Naive thymus-derived CD8-positive, alpha-beta T cell (primary cell): ENCODE measurements at regions not wholly inside any gene's neighbourhood (a gene's known extent, or its start where the extent isn't known, plus 50 kb on each side); places are given as distances from the start of the nearest gene placed in this dataset.
"Not testable (repeated sequence)": the region's sequence is repeated elsewhere in the genome, so short reads cannot be mapped to it uniquely, and the experiment has no call there.

Source experiments
- ATAC-seq, 2 donors: fragments of 150-1000 bp; cut with Tn5 transposase in 1 of 2; sonication (Bioruptor Pico), chemical (Tn5 transposase) in 1 of 2; 1 replicate in 1 of 2; 2 replicates in 1 of 2; pipeline ENCODE4 v1.10.0; 2021; ENCODE audit warnings: mild to moderate bottlenecking in 2 of 2, moderate library complexity in 2 of 2
- POLR2A ChIA-PET: fragments of 350-600 bp; sonication (Branson Sonifier 250); formaldehyde crosslinking; loops from one replicate; lab custom pipeline; 2021; ENCODE audit warnings: antibody characterized with exemption; lab: Charles Lee
- DNase-seq, 10 donors: peaks; one replicate each; pipeline versions ENCODE4 v3.0.0 to v3.0.0-alpha.2; 2020 to 2022
- H3K27ac Mint-ChIP-seq, 10 donors: one replicate each; pipeline ENCODE4 v1.8.0; 2020 to 2022; ENCODE audit warnings: mild to moderate bottlenecking in 10 of 10, mixed read lengths in 10 of 10, moderate library complexity in 4 of 10, inconsistent platforms in 1 of 10
- H3K27me3 Mint-ChIP-seq, 5 donors: one replicate each; pipeline ENCODE4 v1.8.0; 2021 to 2022; ENCODE audit warnings: mixed read lengths in 5 of 5
- H3K36me3 Mint-ChIP-seq, 3 donors: one replicate each; pipeline ENCODE4 v1.8.0; 2020 to 2022; ENCODE audit warnings: mixed read lengths in 3 of 3, mild to moderate bottlenecking in 2 of 3, inconsistent platforms in 1 of 3
- H3K4me1 Mint-ChIP-seq, 4 donors: one replicate each; pipeline ENCODE4 v1.8.0; 2021 to 2022; ENCODE audit warnings: mixed read lengths in 4 of 4
- H3K4me3 Mint-ChIP-seq, 10 donors: one replicate each; pipeline ENCODE4 v1.8.0; 2020 to 2022; ENCODE audit warnings: mild to moderate bottlenecking in 10 of 10, mixed read lengths in 10 of 10, moderate library complexity in 6 of 10, inconsistent platforms in 1 of 10
- H3K9me3 Mint-ChIP-seq, 9 donors: one replicate each; pipeline ENCODE4 v1.8.0; 2020 to 2022; ENCODE audit warnings: mixed read lengths in 9 of 9, mild to moderate bottlenecking in 3 of 9, inconsistent platforms in 1 of 9, moderate library complexity in 1 of 9

DNA sequence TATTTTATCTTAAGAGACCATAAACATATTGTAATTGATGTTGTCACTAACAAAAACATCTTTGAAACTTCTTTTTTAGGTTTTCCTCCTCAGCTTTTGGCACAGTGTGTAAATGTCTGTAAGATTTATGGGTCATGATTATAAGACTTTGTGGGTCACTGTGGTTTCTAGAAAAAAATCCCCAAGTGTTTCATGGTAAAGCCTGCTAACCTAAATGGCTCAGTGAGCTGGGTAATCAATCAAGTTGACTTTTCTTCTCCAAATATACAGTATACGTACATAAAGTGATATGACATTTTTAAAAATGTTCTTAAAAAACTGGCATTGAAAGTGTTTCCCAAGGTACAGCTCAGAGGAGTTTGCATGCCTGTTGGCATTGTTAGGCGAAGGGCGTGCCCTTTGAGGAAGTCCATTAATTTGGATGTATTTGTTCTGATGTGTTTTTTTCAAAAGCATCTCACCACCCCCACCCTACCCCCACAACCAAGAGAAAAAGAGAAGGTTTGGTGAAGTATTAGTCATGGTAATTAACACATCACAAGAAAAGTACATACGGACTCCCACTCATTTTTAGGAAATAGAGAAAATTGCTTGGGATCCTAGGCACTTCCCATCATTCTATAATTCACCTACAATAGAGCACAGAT is 385.4 kb upstream of the LRRC3B start:
- Mint-ChIP-seq H3K4me1 (no peaks in the 10 kb centered on the region), H3K27me3 (no peaks in the 10 kb centered on the region), H3K9me3 (peaks cover 0 to 17% (median 4%) of the 10 kb centered on the region in 9 donors), H3K27ac (no peak overlapping the region), H3K36me3 (no peaks in the 10 kb centered on the region), H3K4me3 (no peak overlapping the region)
- POLR2A ChIA-PET, result no interaction called here
- DNase-seq (no peak), ATAC-seq (no peak)

DNA sequence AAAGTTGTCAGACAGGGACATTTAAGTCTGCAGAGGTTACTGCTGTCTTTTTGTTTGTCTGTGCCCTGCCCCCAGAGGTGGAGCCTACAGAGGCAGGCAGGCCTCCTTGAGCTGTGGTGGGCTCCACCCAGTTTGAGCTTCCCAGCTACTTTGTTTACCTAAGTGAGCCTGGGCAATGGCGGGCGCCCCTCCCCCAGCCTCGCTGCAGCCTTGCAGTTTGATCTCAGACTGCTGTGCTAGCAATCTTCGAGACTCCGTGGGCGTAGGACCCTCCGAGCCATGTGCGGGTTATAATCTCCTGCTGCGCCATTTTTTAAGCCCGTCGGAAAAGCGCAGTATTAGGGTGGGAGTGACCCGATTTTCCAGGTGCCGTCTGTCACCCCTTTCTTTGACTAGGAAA is 378.0 kb upstream of the LRRC3B start:
- H3K27me3 Mint-ChIP-seq, H3K27ac Mint-ChIP-seq, POLR2A ChIA-PET, ATAC-seq, DNase-seq, H3K4me3 Mint-ChIP-seq, H3K36me3 Mint-ChIP-seq, H3K4me1 Mint-ChIP-seq: not testable (repeated sequence)
- peaks cover 0 to 14% (median 3%) of the 10 kb centered on the region in 9 donors for H3K9me3 Mint-ChIP-seq

- no peak overlapping the region for H3K4me3 Mint-ChIP-seq
- DNase-seq (no peak), ATAC-seq (no peak)
- no peak overlapping the region for H3K27ac Mint-ChIP-seq
- H3K36me3 Mint-ChIP-seq, result no peaks in the 10 kb centered on the region
- peaks cover 0 to 14% (median 3%) of the 10 kb centered on the region in 9 donors for H3K9me3 Mint-ChIP-seq
- no peaks in the 10 kb centered on the region for H3K4me1 Mint-ChIP-seq
- POLR2A ChIA-PET, result no interaction called here
- H3K27me3 Mint-ChIP-seq, result no peaks in the 10 kb centered on the region
Measured at GRCh38 chr3:26245236-26245635, 377.3 kb upstream of the LRRC3B start.

GRCh38 chr3:26246901-26247300 is 375.7 kb upstream of the LRRC3B start:
- H3K36me3 Mint-ChIP-seq, result no peaks in the 10 kb centered on the region
- H3K4me1 Mint-ChIP-seq, result no peaks in the 10 kb centered on the region
- H3K4me3 Mint-ChIP-seq, result no peak overlapping the region
- H3K27me3 Mint-ChIP-seq, result no peaks in the 10 kb centered on the region
- POLR2A ChIA-PET, result no interaction called here
- peaks cover 0 to 10% (median 4%) of the 10 kb centered on the region in 9 donors for H3K9me3 Mint-ChIP-seq
- ATAC-seq (no peak), DNase-seq (no peak)
- H3K27ac Mint-ChIP-seq, result no peak overlapping the region

GRCh38 chr3:26247712-26248111 is 374.9 kb upstream of the LRRC3B start:
- ATAC-seq (no peak), DNase-seq (no peak)
- POLR2A ChIA-PET, result no interaction called here
- Mint-ChIP-seq H3K9me3 (peaks cover 0 to 6% (median 3%) of the 10 kb centered on the region in 9 donors), H3K27ac (no peak overlapping the region), H3K4me3 (no peak overlapping the region), H3K27me3 (no peaks in the 10 kb centered on the region), H3K36me3 (no peaks in the 10 kb centered on the region), H3K4me1 (no peaks in the 10 kb centered on the region)

DNA sequence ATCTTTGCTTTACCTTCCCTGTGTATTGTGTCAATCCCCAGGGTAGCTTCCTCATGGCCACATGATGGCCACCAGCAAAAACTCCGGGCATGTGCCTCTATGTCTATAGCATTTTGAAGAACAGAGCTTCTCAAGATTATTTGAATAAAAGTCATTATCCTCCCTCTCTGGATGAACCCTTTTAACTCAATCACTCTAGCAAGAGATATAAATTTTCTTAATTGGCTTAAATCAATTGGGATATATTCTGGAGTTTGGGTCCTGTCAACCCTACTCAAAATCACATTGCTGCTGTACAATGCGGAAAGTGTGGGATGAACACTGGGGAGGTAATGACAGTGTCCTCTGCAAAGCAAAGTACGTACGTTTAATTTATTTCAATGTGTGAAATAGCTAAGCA is 370.6 kb upstream of the LRRC3B start:
- Mint-ChIP-seq H3K9me3 (peaks cover 0 to 9% (median 0%) of the 10 kb centered on the region in 9 donors), H3K27me3 (peaks cover 0 to 3% (median 0%) of the 10 kb centered on the region in 5 donors), H3K4me1 (no peaks in the 10 kb centered on the region), H3K27ac (no peak overlapping the region), H3K4me3 (no peak overlapping the region), H3K36me3 (no peaks in the 10 kb centered on the region)
- DNase-seq (no peak), ATAC-seq (no peak)
- POLR2A ChIA-PET, result no interaction called here

DNA sequence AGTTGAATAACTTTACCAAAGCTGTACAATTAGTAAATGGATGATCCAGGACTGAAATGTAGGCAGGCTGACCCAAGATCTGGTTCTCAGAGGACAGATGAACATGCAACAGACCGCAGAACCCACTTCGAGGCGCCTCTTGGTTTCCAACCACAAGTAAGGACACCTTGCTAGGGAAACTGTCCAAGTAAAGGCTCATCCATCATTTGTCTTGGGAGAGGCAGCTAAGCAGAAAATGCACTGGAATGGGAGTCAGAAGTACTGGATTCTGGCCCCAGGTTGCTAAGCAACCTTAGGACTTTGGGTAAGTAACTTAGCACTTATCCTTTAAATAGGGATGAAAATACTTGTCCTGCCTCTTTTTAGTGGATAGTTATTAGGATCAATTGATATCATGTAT is 366.3 kb upstream of the LRRC3B start:
- Mint-ChIP-seq H3K27me3 (peaks cover 0 to 3% (median 0%) of the 10 kb centered on the region in 5 donors), H3K27ac (no peak overlapping the region), H3K9me3 (peaks cover 0 to 7% (median 1%) of the 10 kb centered on the region in 9 donors), H3K4me1 (no peaks in the 10 kb centered on the region), H3K36me3 (no peaks in the 10 kb centered on the region), H3K4me3 (no peak overlapping the region)
- ATAC-seq (no peak), DNase-seq (no peak)
- POLR2A ChIA-PET, result no interaction called here

GRCh38 chr3:26259176-26259575 is 363.4 kb upstream of the LRRC3B start:
- no peak for DNase-seq
- Mint-ChIP-seq H3K9me3 (peaks cover 0 to 13% (median 4%) of the 10 kb centered on the region in 9 donors), H3K27me3 (peaks cover 0 to 3% (median 0%) of the 10 kb centered on the region in 5 donors), H3K4me1 (no peaks in the 10 kb centered on the region), H3K27ac (no peak overlapping the region), H3K4me3 (no peak overlapping the region), H3K36me3 (no peaks in the 10 kb centered on the region)
- POLR2A ChIA-PET, result no interaction called here
- no peak for ATAC-seq

- no peak overlapping the region for H3K4me3 Mint-ChIP-seq
- H3K27ac Mint-ChIP-seq, result no peak overlapping the region
- ATAC-seq, result no peak
- H3K9me3 Mint-ChIP-seq, result peaks cover 0 to 13% (median 4%) of the 10 kb centered on the region in 9 donors
- POLR2A ChIA-PET, result no interaction called here
- no peak for DNase-seq
- no peaks in the 10 kb centered on the region for H3K36me3 Mint-ChIP-seq
- no peaks in the 10 kb centered on the region for H3K4me1 Mint-ChIP-seq
- peaks cover 0 to 2% (median 0%) of the 10 kb centered on the region in 5 donors for H3K27me3 Mint-ChIP-seq
Measured at GRCh38 chr3:26260139-26260538, 362.4 kb upstream of the LRRC3B start.

DNA sequence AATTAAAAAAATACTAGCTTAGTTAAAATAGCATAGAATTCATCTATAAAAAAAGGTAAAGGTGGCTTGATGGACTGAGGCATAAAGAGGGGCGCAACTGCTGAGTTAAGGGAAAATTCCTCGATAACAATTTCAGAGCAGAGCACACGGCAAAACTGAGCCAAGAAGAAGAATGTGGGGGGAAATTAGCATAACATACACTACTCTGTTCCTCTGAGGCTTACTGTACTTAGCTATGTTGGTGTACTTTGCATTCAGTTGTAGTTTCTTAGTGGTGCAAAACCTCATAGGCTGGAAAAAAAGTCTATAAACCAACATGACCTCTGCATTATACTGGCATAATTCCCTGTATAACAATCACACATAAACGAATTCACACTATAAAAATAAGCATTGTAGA is 357.9 kb upstream of the LRRC3B start:
- Mint-ChIP-seq H3K4me3 (no peak overlapping the region), H3K27ac (no peak overlapping the region), H3K4me1 (no peaks in the 10 kb centered on the region), H3K9me3 (peaks cover 0 to 13% (median 2%) of the 10 kb centered on the region in 9 donors), H3K27me3 (no peaks in the 10 kb centered on the region), H3K36me3 (no peaks in the 10 kb centered on the region)
- POLR2A ChIA-PET, result no interaction called here
- ATAC-seq (no peak), DNase-seq (no peak)

DNA sequence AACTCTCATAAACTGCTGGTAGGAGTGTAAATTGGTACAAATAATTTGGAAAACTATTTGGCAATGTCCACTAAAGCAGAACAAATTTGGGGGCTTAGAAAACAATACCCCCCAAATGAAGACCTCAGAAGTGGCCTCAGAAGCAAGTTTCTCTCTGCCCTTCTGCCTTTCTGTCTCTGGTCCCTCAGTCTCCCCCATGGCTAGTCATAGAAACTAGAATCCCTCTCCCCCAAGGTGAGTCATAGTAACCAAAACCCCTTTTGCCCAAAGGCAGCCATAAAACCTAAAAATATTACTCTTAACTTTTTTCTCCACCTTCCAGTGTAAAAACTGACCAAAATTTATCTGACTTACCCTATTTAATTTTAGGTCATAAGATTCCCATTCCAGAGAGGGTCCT is 350.7 kb upstream of the LRRC3B start:
- H3K4me1 Mint-ChIP-seq, result no peaks in the 10 kb centered on the region
- H3K36me3 Mint-ChIP-seq, result no peaks in the 10 kb centered on the region
- POLR2A ChIA-PET, result no interaction called here
- H3K9me3 Mint-ChIP-seq, result peaks cover 0 to 13% (median 0%) of the 10 kb centered on the region in 9 donors
- H3K27me3 Mint-ChIP-seq, result peaks cover 0 to 3% (median 0%) of the 10 kb centered on the region in 5 donors
- DNase-seq (no peak), ATAC-seq (no peak)
- H3K27ac Mint-ChIP-seq, result no peak overlapping the region
- no peak overlapping the region for H3K4me3 Mint-ChIP-seq

DNA sequence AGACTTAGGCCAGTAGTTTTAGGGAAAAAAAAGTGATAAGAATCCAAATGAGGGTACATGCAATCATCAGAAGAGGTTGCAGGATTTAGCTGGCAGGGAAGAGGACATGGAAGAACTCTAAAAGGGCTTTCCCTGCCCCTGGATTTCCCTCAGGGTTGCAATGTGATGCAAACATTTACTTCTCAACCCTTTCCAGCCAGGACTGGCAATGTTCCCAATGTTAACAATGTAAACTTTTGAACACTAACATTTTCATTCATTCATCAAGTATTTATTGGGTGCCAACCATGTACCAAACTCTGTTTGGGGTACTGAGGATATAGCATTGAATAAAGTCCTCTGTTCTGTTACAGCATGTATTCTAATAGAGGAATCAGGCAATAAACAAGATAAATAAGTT is 349.4 kb upstream of the LRRC3B start:
- Mint-ChIP-seq H3K27ac (no peak overlapping the region), H3K9me3 (peaks cover 0 to 15% (median 3%) of the 10 kb centered on the region in 9 donors), H3K36me3 (no peaks in the 10 kb centered on the region), H3K4me1 (no peaks in the 10 kb centered on the region), H3K4me3 (no peak overlapping the region), H3K27me3 (peaks cover 0 to 3% (median 0%) of the 10 kb centered on the region in 5 donors)
- DNase-seq, result no peak
- POLR2A ChIA-PET, result no interaction called here
- ATAC-seq, result no peak

DNA sequence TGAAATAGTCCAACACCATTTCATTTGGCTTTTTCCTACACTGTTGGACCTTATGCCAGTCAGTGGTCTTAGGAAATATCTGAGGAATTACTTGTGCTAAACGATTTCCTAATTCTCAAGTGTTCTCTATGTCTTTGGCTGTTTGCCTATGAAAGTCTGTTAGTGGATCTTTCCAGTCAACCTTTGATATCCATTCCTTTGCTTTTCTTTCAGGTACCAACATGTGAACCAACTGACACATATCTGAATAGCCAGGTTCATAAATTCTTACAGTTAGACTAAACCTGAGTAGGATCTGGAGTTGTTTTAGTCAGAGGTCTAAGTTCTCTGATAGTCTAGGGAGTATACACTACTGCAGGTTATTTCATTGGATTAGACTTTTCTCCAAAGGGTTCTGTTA is 343.5 kb upstream of the LRRC3B start:
- Mint-ChIP-seq H3K4me1 (no peaks in the 10 kb centered on the region), H3K9me3 (peaks cover 4 to 47% (median 30%) of the 10 kb centered on the region in 9 donors), H3K4me3 (no peak overlapping the region), H3K36me3 (peaks cover 0 to under 1% (median 0%) of the 10 kb centered on the region in 3 donors), H3K27ac (no peak overlapping the region), H3K27me3 (peaks cover 0 to 3% (median 0%) of the 10 kb centered on the region in 5 donors)
- no peak for ATAC-seq
- POLR2A ChIA-PET, result no interaction called here
- no peak for DNase-seq

DNA sequence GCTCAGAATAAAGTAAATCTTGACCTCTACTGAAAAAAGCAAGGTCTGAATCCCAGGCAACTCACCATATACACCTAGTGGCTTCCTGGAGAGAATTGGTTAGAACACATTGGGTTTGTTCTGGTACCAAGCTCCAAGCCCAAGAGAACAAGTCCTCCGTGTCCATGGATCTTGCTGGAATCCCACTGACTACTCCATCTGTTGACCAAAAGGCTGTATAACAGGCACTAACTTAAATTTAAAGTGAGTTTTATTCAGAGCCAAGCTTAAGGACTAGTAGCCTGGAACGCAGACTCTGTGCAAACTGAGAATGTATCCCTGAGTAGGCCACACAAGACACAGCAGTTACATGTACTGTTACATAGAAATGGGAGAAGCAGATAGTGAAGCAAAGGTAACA is 342.1 kb upstream of the LRRC3B start:
- no peak overlapping the region for H3K4me3 Mint-ChIP-seq
- H3K27me3 Mint-ChIP-seq, result peaks cover 0 to 3% (median 0%) of the 10 kb centered on the region in 5 donors
- ATAC-seq, result no peak
- peaks cover 4 to 52% (median 39%) of the 10 kb centered on the region in 9 donors for H3K9me3 Mint-ChIP-seq
- no peak for DNase-seq
- no peaks in the 10 kb centered on the region for H3K4me1 Mint-ChIP-seq
- no peak overlapping the region for H3K27ac Mint-ChIP-seq
- H3K36me3 Mint-ChIP-seq, result peaks cover 0 to 9% (median 0%) of the 10 kb centered on the region in 3 donors
- POLR2A ChIA-PET, result no interaction called here
